ENCODE measurements at regions not wholly inside any gene's neighbourhood (a gene's known extent, or its start where the extent isn't known, plus 50 kb on each side); places are given as distances from the start of the nearest gene placed in this dataset.

GRCh38 chr15:88341006-88341405, 84.5 kb upstream of the NTRK3 start:
- TF ChIP-seq PHF8 (conservative IDR thresholded peaks at IDR 0.05; ENCODE audit: low read depth, low read length) (no peak), ZNF274 (IDR thresholded peaks at IDR 0.05; ENCODE audit: borderline replicate concordance, extremely low read depth, low read length) (no peak), EZH2 (IDR thresholded peaks at IDR 0.05; ENCODE audit: low read depth, low read length, severe bottlenecking) (no peak), MAFK (IDR thresholded peaks at IDR 0.05; ENCODE audit: low read depth, low read length) (no peak), RXRA (IDR thresholded peaks at IDR 0.05; ENCODE audit: insufficient read depth, low read depth, low read length) (no peak), NANOG (IDR thresholded peaks at IDR 0.05; ENCODE audit: insufficient read depth, low read depth, low read length, poor library complexity, severe bottlenecking) (no peak), POLR2A (IDR thresholded peaks at IDR 0.05; ENCODE audit: control extremely low read depth in 1 of 2, low read depth in 2 of 2, low read length in 2 of 2) (no peak)
- TF ChIP-seq, protein P1, sequence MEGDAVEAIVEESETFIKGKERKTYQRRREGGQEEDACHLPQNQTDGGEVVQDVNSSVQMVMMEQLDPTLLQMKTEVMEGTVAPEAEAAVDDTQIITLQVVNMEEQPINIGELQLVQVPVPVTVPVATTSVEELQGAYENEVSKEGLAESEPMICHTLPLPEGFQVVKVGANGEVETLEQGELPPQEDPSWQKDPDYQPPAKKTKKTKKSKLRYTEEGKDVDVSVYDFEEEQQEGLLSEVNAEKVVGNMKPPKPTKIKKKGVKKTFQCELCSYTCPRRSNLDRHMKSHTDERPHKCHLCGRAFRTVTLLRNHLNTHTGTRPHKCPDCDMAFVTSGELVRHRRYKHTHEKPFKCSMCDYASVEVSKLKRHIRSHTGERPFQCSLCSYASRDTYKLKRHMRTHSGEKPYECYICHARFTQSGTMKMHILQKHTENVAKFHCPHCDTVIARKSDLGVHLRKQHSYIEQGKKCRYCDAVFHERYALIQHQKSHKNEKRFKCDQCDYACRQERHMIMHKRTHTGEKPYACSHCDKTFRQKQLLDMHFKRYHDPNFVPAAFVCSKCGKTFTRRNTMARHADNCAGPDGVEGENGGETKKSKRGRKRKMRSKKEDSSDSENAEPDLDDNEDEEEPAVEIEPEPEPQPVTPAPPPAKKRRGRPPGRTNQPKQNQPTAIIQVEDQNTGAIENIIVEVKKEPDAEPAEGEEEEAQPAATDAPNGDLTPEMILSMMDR (IDR thresholded peaks at IDR 0.05; ENCODE audit: control extremely low read depth in 1 of 3, insufficient read depth in 1 of 3, low read depth in 1 of 3, low read length in 3 of 3) = no peak
- TF ChIP-seq, protein P2, sequence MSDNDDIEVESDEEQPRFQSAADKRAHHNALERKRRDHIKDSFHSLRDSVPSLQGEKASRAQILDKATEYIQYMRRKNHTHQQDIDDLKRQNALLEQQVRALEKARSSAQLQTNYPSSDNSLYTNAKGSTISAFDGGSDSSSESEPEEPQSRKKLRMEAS (IDR thresholded peaks at IDR 0.05) = no peak
